Bone marrow (tissue), 2 donors: ENCODE measurements at regions not wholly inside any gene's neighbourhood (a gene's known extent, or its start where the extent isn't known, plus 50 kb on each side); places are given as distances from the start of the nearest gene placed in this dataset.
"Not testable (repeated sequence)": the region's sequence is repeated elsewhere in the genome, so short reads cannot be mapped to it uniquely, and the experiment has no call there.

Source experiments
- DNase-seq, 2 donors: peaks; one replicate each; lab custom pipeline; 2025; lab: John Stamatoyannopoulos, UW

DNA sequence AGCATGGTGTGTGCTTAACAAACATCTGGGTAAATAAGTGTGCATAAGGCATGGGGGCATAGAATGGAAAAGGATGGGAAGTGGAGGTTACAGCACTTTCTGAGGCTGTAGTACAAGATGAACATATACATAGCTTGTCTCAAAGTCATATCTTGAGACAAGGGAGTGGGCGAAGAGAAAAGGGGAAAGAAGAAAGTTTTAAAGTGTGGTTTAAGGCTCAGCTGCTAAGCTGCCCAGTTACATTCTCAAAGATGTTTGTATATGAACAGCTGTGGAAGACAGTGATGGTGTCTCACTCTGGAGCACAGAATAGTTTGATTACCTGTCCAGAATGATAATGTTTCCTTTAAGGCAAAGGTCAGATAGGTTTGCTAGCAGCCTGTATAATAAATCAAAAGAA is 61.9 kb upstream of the LANCL2 start:
- no peak for DNase-seq

DNA sequence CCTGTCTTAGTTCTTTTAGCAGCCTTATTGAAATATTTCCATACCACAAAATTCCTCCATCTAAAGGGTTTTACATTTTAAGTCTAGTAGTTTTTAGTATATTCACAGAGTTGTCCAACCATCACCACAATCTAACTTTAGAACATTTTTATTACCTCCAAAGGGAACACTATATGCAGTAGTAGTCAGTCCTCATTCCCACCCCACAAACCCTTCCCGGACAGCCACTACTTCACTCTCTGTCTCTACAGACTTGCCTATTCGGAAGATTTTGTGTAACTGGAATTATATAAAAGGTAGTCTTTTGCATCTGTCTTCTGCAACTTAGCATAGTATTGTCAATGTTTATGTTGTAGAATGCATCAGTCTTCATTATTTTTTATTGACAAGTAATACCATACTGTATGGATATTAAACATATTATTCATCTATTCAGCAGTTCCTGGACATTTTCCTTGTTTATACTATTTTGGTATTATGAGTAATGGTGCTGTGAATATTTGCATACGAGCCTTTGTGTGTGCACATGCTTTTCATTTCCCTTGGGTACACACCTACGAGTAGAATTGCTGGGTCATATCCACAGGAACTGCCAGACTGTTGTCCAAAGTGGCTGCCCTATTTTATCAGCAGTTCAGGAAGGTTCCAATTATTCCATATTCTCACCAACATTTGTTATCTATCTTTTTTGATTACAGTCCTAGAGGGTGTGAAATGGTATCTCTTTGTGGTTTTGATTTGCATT is 60.9 kb upstream of the LANCL2 start:
- no peak for DNase-seq

DNA sequence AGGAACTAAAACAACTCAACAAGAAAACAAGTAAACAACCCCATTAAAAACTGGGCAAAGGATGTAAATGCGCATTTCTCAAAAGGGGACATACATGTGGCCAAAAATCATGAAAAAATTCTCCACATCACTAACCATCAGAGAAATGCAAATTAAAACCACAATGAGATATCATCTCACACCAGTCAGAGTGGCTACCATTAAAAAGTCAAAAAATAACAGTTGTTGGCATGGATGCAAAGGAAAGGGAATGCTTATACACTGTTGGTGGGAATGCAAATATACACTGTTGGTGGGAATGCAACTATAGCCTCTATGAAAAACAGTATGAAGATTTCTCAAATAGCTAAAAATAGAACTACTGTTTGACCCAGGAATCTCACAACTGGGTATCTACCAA is 60.0 kb upstream of the LANCL2 start:
- DNase-seq: no peak

DNA sequence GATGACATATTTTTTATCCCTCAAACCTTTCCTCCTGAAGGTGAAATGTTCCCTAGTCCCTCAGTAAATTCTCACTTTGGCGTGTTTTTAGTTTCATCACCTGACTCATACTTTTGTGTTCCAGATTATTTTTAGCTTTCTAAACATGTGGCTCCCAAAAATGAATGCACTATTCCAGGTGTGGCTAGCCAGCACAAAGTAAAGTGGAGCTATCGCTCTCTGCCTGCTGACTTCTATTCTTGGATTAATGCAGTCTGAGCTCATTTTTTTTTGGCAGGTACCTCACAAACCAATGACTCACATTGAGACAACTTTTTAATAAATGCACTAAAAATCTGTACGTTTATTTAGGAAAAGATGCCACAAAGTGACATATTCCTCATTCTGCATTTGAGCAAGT is 58.8 kb upstream of the LANCL2 start:
- no peak for DNase-seq

DNA sequence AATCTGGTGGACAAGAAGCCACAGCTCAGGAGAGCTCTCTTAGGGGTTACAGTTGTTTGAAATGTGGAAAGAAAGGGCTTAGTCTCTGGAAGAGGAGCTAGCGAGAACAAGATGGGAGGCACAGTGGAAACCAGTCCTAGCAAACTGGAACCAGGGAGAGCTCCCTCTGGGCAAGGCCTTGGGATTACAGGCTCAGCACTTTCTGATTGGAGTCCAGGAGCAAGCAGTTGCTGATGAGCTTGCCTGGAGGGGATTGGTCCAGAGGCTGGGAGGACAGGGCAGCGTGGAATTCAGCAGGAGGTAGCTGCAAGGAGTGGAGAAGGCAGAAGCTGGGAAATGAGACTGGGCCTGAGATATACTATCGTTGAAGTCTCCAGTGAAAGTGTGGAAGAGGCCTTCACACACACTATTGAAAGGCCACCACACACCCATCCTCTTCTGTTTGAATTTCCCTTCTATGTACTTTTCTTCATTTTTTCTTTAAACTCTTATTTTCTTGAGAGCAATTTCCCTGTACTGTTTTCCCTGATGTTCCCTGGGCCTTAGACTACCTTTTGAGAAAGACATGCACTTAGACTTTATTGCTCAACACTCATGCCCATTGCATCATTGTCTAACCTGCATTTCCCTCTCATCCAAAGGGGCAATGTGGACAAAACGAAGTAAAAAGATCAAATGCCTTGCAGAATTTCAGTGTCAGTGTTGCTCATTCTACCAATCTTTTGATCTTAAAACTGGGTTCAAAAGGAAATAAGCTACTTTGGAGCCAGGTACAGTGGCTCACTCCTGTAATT is 57.8 kb upstream of the LANCL2 start:
- DNase-seq: no peak

DNA sequence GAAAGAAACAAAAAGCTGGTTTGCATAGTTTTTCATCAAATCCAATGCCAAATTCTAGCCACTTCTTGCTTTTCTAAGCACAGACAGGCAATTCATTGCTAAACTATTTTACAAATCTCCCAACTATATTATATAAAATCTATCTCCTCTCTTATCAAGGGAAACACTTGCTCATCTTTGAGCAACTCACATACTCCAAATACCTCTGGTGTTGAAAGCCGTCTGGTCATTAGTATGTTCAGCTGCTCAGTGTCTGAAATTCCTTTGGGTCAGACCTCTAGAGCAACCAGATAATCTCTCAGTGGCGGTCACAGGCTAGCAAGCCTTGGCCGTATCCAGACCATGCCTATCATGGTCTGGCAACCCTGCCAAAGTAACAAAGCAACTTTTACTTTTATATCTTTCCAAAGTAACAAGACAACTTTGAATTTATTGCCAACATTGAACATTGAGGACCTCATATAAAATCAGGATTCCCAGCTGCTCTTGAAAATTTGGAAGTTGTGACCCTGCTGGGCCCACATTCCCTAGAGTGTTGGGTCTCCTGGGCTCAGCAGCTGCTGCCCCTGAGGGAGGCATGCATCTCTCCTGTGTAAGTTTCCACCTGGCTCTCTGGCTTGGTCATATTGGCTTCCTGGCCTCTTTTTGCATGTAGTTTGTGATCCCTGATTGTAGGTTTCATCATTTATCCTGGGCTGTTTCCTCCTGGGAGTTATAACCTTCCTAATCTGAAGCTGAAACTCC is 56.8 kb upstream of the LANCL2 start:
- DNase-seq: no peak

DNA sequence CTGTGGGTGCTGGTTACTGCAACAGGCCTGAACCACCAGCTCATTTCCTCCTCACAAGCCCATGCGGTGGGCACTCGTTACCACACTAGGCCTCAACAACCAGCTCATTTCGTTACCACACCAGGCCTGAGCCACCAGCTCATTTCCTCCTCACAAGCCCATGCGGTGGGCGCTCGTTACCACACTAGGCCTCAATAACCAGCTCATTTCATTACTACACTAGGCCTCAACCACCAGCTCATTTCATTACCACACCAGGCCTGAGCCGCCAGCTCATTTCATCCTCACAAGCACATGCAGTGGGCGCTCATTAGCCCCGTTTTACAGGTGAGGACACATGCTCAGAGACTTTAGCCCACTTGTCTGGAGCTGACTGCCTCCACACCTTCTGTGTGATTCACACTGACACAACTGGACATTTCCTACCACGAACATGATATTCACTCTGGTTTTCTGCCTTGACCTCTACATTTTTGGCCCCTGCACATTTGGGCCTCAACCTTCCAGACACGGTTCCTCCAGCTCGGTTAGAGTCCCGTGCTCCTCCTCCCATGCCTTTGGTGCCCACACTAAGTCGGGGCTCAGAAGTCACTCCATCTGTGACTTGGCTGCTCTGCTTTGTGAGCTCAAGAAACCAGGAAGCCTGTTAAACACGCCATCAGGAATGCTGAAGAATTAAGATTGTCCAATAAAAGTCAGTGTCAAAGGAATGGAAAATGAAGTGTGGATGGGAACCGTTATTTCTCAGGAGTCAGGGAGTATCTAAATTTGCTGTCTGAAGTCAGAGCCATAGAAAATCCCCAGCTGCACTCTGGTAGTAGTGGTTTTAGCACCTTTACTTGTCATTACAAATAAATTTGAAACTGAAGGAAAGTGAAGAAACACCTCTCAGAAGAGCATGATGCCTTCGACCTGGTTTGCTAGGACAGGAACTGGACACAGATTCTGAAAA is 55.8 kb upstream of the LANCL2 start:
- no peak for DNase-seq

DNA sequence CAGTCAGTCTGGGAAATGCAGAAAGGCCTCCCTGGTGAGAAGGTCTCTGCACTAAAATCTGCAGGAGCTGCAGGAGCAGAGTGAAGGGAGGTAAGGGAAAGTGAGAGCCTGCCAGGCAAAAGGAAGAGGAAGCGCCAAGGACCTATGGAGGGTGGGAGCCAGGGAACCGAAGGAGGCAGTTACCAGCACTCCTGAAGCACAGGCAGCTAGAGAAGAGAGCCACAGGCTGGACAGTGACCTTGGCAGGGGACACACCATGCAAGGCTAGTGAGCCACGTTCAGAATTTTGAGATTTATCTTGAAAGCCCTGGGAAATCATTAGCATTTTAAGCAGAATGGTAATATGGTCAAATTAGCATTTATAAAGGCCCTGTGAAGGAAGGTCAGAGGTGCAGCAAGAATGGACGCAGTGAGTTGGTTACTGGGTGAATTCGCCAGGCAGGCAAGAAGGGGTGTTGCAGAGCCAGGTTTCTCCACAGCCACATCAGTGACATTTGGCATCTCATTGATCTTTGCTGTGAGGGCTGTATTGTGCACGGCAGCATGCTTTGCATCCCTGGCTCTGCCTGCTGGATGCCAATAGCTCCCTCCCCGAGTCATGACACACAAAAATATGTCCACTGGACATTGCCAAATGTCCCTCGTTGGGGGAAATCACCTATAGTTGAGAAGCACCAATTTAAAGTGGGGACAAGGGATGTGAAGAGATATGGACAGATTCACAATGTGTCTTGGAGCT is 54.7 kb upstream of the LANCL2 start:
- DNase-seq: no peak

DNA sequence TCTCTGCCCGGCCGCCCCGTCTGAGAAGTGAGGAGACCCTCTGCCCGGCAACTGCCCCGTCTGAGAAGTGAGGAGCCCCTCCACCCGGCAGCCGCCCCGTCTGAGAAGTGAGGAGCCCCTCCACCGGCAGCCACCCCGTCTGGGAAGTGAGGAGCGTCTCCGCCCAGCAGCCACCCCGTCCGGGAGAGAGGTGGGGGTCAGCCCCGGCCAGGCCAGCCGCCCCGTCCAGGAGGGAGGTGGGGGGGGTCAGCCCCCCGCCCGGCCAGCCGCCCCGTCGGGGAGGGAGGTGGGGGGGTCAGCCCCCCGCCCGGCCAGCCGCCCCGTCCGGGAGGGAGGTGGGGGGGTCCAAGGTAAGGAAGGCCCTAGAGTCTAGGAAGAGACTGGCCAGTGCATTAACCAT is 53.2 kb upstream of the LANCL2 start:
- not testable (repeated sequence) for DNase-seq

DNA sequence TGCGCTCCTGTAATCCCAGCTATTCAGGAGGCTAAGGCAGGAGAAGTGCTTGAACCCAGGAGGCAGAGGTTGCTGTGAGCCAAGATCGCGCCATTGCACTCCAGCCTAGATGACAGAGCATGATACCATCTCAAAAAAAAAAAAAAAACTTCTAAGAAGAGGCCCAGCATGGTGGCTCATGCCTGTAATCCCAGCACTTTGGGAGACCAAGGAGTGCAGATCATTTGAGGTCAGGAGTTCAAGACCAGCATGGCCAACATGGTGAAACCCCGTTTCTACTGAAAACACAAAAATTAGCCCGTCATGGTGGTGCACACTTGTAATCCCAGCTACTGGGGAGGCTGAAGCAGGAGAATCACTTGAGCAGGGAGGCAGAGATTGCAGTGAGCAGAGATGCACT is 51.5 kb upstream of the LANCL2 start:
- DNase-seq: not testable (repeated sequence)

DNA sequence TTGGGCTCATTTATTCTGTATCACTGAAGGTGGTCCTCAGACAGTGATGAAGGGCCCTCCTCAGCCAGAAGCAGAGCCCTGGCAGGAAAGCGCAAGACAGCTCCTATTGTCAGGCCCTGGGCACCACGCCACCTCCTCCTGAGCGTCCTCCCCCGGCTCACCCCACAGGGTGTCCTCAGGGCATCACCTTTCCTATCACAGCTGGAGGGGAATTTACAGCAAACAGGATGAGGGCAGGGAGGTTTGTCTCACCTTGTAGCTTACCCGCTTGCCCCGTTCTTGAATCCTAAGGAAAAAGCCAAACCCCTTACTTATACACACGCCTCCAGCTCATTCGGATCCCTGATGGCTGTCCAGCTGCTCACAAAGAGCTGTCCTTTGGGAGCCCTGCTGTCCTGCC is 50.2 kb upstream of the LANCL2 start:
- no peak for DNase-seq
